Tibial nerve (tissue), 4 donors: ENCODE measurements at regions not wholly inside any gene's neighbourhood (a gene's known extent, or its start where the extent isn't known, plus 50 kb on each side); places are given as distances from the start of the nearest gene placed in this dataset.
"Not testable (repeated sequence)": the region's sequence is repeated elsewhere in the genome, so short reads cannot be mapped to it uniquely, and the experiment has no call there.

Experiments used
- DNase-seq, 2 donors: peaks; one replicate each; pipeline ENCODE4 v3.0.0-alpha.2; 2019; ENCODE audit warnings: low spot score in 2 of 2
- H3K27ac ChIP-seq, 4 donors: fragments of 200-600 bp; sonication (generic) in 3 of 4; one replicate each; pipeline ENCODE4 v1.5.1; 2017 to 2019; ENCODE audit warnings: mild to moderate bottlenecking in 1 of 4
- H3K27me3 ChIP-seq, 2 donors: fragments of 200-600 bp; sonication (generic) in 1 of 2; one replicate each; pipeline versions ENCODE4 v1.5.1 to v1.6.0; 2017 to 2019
- H3K36me3 ChIP-seq, 3 donors: fragments of 200-600 bp; sonication (generic); one replicate each; pipeline ENCODE4 v1.5.1; 2018 to 2019
- H3K4me1 ChIP-seq, 4 donors: fragments of 200-600 bp; sonication (generic) in 3 of 4; one replicate each; pipeline ENCODE4 v1.5.1; 2017 to 2019
- H3K4me3 ChIP-seq, 4 donors: fragments of 200-600 bp; sonication (generic) in 3 of 4; one replicate each; pipeline ENCODE4 v1.5.1; 2017 to 2019; ENCODE audit warnings: mild to moderate bottlenecking in 1 of 4, moderate library complexity in 1 of 4
- H3K9me3 ChIP-seq, 4 donors: fragments of 200-600 bp; sonication (generic) in 3 of 4; one replicate each; pipeline ENCODE4 v1.5.1; 2017 to 2019
- CTCF ChIP-seq, 5 experiments: fragments of 200-600 bp in 3 of 5; fragments of 450-650 bp in 2 of 5; sonication (generic) in 3 of 5; IDR thresholded peaks; one replicate each; pipeline ENCODE4 v1.5.1; 2016 to 2019; ENCODE audit warnings: antibody characterized with exemption in 5 of 5, mild to moderate bottlenecking in 3 of 5, moderate library complexity in 2 of 5
- EP300 ChIP-seq, 2 donors: sonication (generic); formaldehyde crosslinking; IDR thresholded peaks; one replicate each; pipeline ENCODE4 v1.6.1; 2017; ENCODE audit warnings: antibody characterized with exemption in 2 of 2, mild to moderate bottlenecking in 1 of 2
- POLR2A ChIP-seq, 2 donors: fragments of 450-650 bp; IDR thresholded peaks; one replicate each; pipeline ENCODE4 v1.6.1; 2017; ENCODE audit warnings: antibody characterized with exemption in 2 of 2, mild to moderate bottlenecking in 2 of 2, moderate library complexity in 2 of 2
- WGBS, 2 donors: methylation state at CpG; one replicate each; pipeline ENCODE4 v1.1.5; 2018; 5-methylcytosine and 5-hydroxymethylcytosine counted together

DNA sequence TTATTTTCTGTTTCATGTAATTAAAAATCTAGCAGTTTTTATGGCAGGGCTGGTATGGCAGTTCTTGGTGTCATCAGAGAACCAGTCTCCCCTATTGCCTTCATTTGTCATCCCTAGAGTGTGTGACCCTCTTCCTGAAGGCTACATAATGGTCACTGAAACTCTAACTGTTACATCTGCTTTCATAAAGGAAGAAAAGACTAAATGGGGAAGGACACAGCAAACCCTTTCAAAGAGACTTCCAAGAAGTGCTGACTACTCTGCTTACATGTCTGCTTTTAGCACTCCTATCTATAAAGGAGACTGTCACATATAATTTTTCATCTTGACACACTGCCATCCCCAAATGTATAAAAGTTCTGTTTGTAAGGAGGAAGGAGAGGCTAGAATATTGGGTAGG lies 105.9 kb upstream of the DIAPH2 start:
- no peak overlapping the region for H3K27ac ChIP-seq
- no peaks in the 10 kb centered on the region for H3K4me1 ChIP-seq
- DNase-seq, result no peak
- H3K27me3 ChIP-seq, result peaks cover 0 to 9% of the 10 kb centered on the region in 2 donors
- no peaks in the 10 kb centered on the region for H3K36me3 ChIP-seq
- H3K4me3 ChIP-seq, result no peak overlapping the region
- TF ChIP-seq POLR2A (IDR thresholded peaks at IDR 0.05) (no peak), CTCF (IDR thresholded peaks at IDR 0.05) (no peak), EP300 (IDR thresholded peaks at IDR 0.05) (no peak)
- H3K9me3 ChIP-seq, result no peaks in the 10 kb centered on the region

DNA sequence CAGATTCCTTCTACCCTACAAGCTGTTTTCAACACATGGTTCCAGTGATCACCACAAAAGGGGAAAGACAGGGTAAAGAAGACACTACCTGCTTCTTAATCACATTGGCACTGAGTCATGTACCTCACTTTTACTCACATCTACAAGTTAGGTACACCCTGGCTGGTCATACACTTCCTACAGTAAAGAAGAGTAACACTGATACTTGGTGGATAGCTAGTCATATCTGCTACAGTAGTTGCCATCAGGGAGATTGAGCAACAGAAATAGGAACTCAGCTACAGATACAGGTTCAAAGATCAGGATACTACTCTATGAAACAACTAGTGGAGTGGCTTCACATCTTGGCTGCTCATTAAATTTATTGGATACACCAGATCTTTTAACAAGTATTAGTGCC lies 105.4 kb upstream of the DIAPH2 start:
- Histone ChIP-seq H3K4me1 (no peaks in the 10 kb centered on the region), H3K4me3 (no peak overlapping the region), H3K9me3 (no peaks in the 10 kb centered on the region), H3K27ac (no peak overlapping the region), H3K27me3 (peaks cover 0 to 9% of the 10 kb centered on the region in 2 donors), H3K36me3 (no peaks in the 10 kb centered on the region)
- no peak for DNase-seq
- TF ChIP-seq POLR2A (IDR thresholded peaks at IDR 0.05) (no peak), EP300 (IDR thresholded peaks at IDR 0.05) (no peak), CTCF (IDR thresholded peaks at IDR 0.05) (no peak)

GRCh38 chrX:96590403-96590802 lies 94.2 kb upstream of the DIAPH2 start:
- no peak for TF ChIP-seq POLR2A (IDR thresholded peaks at IDR 0.05)
- TF ChIP-seq CTCF (IDR thresholded peaks at IDR 0.05), result no peak
- no peak for TF ChIP-seq EP300 (IDR thresholded peaks at IDR 0.05)
- Histone ChIP-seq H3K9me3 (no peaks in the 10 kb centered on the region), H3K4me3 (no peak overlapping the region), H3K27ac (no peak overlapping the region), H3K4me1 (no peaks in the 10 kb centered on the region), H3K36me3 (no peaks in the 10 kb centered on the region), H3K27me3 (no peaks in the 10 kb centered on the region)
- WGBS, 2 donors, result 81 to 92% methylated on average over 2 of the region's 2 CpGs
- no peak for DNase-seq

GRCh38 chrX:96591421-96591820 lies 93.2 kb upstream of the DIAPH2 start:
- Histone ChIP-seq H3K4me1 (no peaks in the 10 kb centered on the region), H3K27me3 (no peaks in the 10 kb centered on the region), H3K4me3 (no peak overlapping the region), H3K9me3 (no peaks in the 10 kb centered on the region), H3K27ac (no peak overlapping the region), H3K36me3 (no peaks in the 10 kb centered on the region)
- WGBS, 2 donors, result 47 to 50% methylated on average over 4 of the region's 4 CpGs
- DNase-seq, result peak in 1 of 2 donors; percentile 9
- TF ChIP-seq EP300 (IDR thresholded peaks at IDR 0.05) (no peak), CTCF (IDR thresholded peaks at IDR 0.05) (no peak), POLR2A (IDR thresholded peaks at IDR 0.05) (no peak)

DNA sequence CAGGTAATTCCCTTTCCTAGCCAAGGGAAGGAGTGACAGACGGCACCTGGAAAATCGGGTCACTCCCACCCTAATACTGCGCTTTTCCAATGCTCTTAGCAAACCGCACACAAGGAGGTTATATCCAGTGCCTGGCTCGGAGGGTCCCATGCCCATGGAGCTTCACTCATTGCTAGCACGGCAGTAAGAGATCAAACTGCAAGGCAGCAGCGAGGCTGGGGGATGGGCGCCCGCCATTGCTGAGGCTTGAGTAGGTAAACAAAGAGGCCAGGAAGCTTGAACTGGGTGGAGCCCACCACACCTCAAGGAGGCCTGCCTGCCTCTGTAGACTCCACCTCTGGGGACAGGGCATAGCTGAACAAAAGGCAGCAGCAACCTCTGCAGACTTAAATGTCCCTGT lies 86.8 kb upstream of the DIAPH2 start:
- H3K27me3 ChIP-seq, H3K4me1 ChIP-seq, H3K9me3 ChIP-seq, H3K27ac ChIP-seq, H3K36me3 ChIP-seq, DNase-seq, H3K4me3 ChIP-seq: not testable (repeated sequence)
- 94% methylated on average over 9 of the region's 9 CpGs; no CpG with 5 or more reads in 1 of the 2 donors for WGBS, 2 donors

GRCh38 chrX:96611619-96612362 lies 72.9 kb upstream of the DIAPH2 start:
- Histone ChIP-seq H3K4me3 (no peak overlapping the region), H3K4me1 (no peaks in the 10 kb centered on the region), H3K9me3 (no peaks in the 10 kb centered on the region), H3K36me3 (no peaks in the 10 kb centered on the region), H3K27ac (no peak overlapping the region), H3K27me3 (no peaks in the 10 kb centered on the region)
- TF ChIP-seq CTCF (IDR thresholded peaks at IDR 0.05) (no peak), EP300 (IDR thresholded peaks at IDR 0.05) (no peak), POLR2A (IDR thresholded peaks at IDR 0.05) (no peak)
- 39 to 70% methylated on average over 3 of the region's 3 CpGs for WGBS, 2 donors
- no peak for DNase-seq
